HCT116 (cell line): ENCODE measurements at regions not wholly inside any gene's neighbourhood (a gene's known extent, or its start where the extent isn't known, plus 50 kb on each side); places are given as distances from the start of the nearest gene placed in this dataset.

Source experiments
- EGR1 ChIP-seq: IDR thresholded peaks from 2 replicates; pipeline ENCODE4 v1.6.1; 2012; ENCODE audit warnings: low read depth
- MAX ChIP-seq: IDR thresholded peaks from 2 replicates; pipeline ENCODE4 v1.6.1; 2012
- POLR2A ChIP-seq: IDR thresholded peaks from 2 replicates; pipeline ENCODE4 v1.7.0; 2011; ENCODE audit warnings: borderline replicate concordance; ENCODE audit not compliant: insufficient read depth, insufficient read length; ENCODE audit errors: extremely low read depth
- POLR2AphosphoS5 ChIP-seq: IDR thresholded peaks from 2 replicates; pipeline ENCODE4 v1.6.1; 2011; ENCODE audit warnings: mild to moderate bottlenecking, low read depth, low read length, moderate library complexity
- RAD21 ChIP-seq: IDR thresholded peaks from 2 replicates; pipeline ENCODE4 v1.6.1; 2012; ENCODE audit warnings: low read depth, mild to moderate bottlenecking
- TF ChIP-seq, protein P1 (sequence below), 3 experiments: fragments of 200-600 bp in 1 of 3; sonication (generic) in 1 of 3; IDR thresholded peaks in 2 of 3; conservative IDR thresholded peaks in 1 of 3; 2 replicates each; pipeline ENCODE4 v1.5.1; 2012 to 2017; ENCODE audit warnings: low read depth in 2 of 3, low read length in 2 of 3, antibody characterized with exemption in 1 of 3, borderline replicate concordance in 1 of 3, control low read depth in 1 of 3, mild to moderate bottlenecking in 1 of 3, mixed read lengths in 1 of 3, mixed run types in 1 of 3, moderate library complexity in 1 of 3; ENCODE audit not compliant: insufficient read depth in 1 of 3
- TF ChIP-seq, protein P2 (sequence below): IDR thresholded peaks from 2 replicates; pipeline ENCODE4 v1.6.1; 2012; ENCODE audit warnings: low read depth

DNA sequence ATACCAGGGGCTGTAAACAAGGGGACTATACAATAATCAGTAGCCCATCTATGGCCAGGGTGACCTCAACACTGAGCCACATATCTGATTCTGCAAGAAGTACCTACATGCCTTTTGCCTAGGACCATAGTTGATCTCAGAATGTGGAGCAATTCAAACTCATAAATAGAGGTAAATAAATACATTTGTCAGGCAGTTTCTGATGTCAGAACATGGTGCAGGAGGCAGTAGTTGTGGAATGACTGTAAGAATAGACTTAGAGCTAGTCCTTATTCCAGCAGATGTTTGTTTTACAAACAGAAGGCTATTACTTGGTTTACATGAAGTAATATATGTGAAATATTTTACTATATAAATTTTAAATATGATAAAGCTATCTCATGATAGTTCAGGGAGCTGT is 330.7 kb upstream of the DAB2 start:
- TF ChIP-seq, protein P1, sequence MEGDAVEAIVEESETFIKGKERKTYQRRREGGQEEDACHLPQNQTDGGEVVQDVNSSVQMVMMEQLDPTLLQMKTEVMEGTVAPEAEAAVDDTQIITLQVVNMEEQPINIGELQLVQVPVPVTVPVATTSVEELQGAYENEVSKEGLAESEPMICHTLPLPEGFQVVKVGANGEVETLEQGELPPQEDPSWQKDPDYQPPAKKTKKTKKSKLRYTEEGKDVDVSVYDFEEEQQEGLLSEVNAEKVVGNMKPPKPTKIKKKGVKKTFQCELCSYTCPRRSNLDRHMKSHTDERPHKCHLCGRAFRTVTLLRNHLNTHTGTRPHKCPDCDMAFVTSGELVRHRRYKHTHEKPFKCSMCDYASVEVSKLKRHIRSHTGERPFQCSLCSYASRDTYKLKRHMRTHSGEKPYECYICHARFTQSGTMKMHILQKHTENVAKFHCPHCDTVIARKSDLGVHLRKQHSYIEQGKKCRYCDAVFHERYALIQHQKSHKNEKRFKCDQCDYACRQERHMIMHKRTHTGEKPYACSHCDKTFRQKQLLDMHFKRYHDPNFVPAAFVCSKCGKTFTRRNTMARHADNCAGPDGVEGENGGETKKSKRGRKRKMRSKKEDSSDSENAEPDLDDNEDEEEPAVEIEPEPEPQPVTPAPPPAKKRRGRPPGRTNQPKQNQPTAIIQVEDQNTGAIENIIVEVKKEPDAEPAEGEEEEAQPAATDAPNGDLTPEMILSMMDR (IDR thresholded peaks at IDR 0.05 in 2 of 3, conservative IDR thresholded peaks at IDR 0.05 in 1 of 3; ENCODE audit: borderline replicate concordance in 1 of 3, insufficient read depth in 1 of 3, low read depth in 2 of 3, low read length in 2 of 3): no peak
- TF ChIP-seq EGR1: no peak
- TF ChIP-seq POLR2AphosphoS5: no peak
- no peak for TF ChIP-seq RAD21
- TF ChIP-seq POLR2A: no peak
- TF ChIP-seq, protein P2, sequence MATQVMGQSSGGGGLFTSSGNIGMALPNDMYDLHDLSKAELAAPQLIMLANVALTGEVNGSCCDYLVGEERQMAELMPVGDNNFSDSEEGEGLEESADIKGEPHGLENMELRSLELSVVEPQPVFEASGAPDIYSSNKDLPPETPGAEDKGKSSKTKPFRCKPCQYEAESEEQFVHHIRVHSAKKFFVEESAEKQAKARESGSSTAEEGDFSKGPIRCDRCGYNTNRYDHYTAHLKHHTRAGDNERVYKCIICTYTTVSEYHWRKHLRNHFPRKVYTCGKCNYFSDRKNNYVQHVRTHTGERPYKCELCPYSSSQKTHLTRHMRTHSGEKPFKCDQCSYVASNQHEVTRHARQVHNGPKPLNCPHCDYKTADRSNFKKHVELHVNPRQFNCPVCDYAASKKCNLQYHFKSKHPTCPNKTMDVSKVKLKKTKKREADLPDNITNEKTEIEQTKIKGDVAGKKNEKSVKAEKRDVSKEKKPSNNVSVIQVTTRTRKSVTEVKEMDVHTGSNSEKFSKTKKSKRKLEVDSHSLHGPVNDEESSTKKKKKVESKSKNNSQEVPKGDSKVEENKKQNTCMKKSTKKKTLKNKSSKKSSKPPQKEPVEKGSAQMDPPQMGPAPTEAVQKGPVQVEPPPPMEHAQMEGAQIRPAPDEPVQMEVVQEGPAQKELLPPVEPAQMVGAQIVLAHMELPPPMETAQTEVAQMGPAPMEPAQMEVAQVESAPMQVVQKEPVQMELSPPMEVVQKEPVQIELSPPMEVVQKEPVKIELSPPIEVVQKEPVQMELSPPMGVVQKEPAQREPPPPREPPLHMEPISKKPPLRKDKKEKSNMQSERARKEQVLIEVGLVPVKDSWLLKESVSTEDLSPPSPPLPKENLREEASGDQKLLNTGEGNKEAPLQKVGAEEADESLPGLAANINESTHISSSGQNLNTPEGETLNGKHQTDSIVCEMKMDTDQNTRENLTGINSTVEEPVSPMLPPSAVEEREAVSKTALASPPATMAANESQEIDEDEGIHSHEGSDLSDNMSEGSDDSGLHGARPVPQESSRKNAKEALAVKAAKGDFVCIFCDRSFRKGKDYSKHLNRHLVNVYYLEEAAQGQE: no peak
- no peak for TF ChIP-seq MAX
